GM18508 (cell line): ENCODE measurements at regions not wholly inside any gene's neighbourhood (a gene's known extent, or its start where the extent isn't known, plus 50 kb on each side); places are given as distances from the start of the nearest gene placed in this dataset.

Experiments
- ATAC-seq: cut with Tn5 transposase; IDR thresholded peaks from one replicate; pipeline ENCODE4 v1.9.1; 2021; ENCODE audit warnings: moderate number of reproducible peaks; ENCODE audit not compliant: insufficient read depth, unreplicated experiment

- no peak for ATAC-seq
Measured at GRCh38 chr21:35268261-35268660, 219.2 kb upstream of the RUNX1 start.

- ATAC-seq = no peak
Measured at GRCh38 chr21:35266546-35266945, 217.4 kb upstream of the RUNX1 start.

GRCh38 chr21:35265170-35265877, 216.2 kb upstream of the RUNX1 start:
- no peak for ATAC-seq

- ATAC-seq = no peak
Measured at GRCh38 chr21:35259457-35259856, 210.4 kb upstream of the RUNX1 start.

- ATAC-seq = no peak
Measured at GRCh38 chr21:35258521-35258920, 209.4 kb upstream of the RUNX1 start.

GRCh38 chr21:35257413-35257812, 208.3 kb upstream of the RUNX1 start:
- no peak for ATAC-seq

GRCh38 chr21:35256468-35256988, 207.4 kb upstream of the RUNX1 start:
- no peak for ATAC-seq

GRCh38 chr21:35254765-35255138, 205.7 kb upstream of the RUNX1 start:
- no peak for ATAC-seq

GRCh38 chr21:35254006-35254764, 205.1 kb upstream of the RUNX1 start:
- no peak for ATAC-seq

- no peak for ATAC-seq
Measured at GRCh38 chr21:35252831-35253230, 203.7 kb upstream of the RUNX1 start.

GRCh38 chr21:35249636-35250035, 200.5 kb upstream of the RUNX1 start:
- no peak for ATAC-seq

GRCh38 chr21:35245879-35246278, 196.8 kb upstream of the RUNX1 start:
- no peak for ATAC-seq

- ATAC-seq = no peak
Measured at GRCh38 chr21:35244514-35244913, 195.4 kb upstream of the RUNX1 start.

- no peak for ATAC-seq
Measured at GRCh38 chr21:35243171-35243570, 194.1 kb upstream of the RUNX1 start.

GRCh38 chr21:35239811-35240219, 190.7 kb upstream of the RUNX1 start:
- ATAC-seq = no peak

- no peak for ATAC-seq
Measured at GRCh38 chr21:35238119-35238518, 189.0 kb upstream of the RUNX1 start.

- ATAC-seq = no peak
Measured at GRCh38 chr21:35237287-35237686, 188.2 kb upstream of the RUNX1 start.

GRCh38 chr21:35236090-35236489, 187.0 kb upstream of the RUNX1 start:
- no peak for ATAC-seq

GRCh38 chr21:35234725-35235124, 185.6 kb upstream of the RUNX1 start:
- no peak for ATAC-seq

GRCh38 chr21:35233756-35234155, 184.7 kb upstream of the RUNX1 start:
- ATAC-seq = no peak

GRCh38 chr21:35232545-35233176, 183.6 kb upstream of the RUNX1 start:
- no peak for ATAC-seq
